NCI-H526 treated with DMSO at 0.1 percent for 48 hours (cell line): ENCODE measurements at regions not wholly inside any gene's neighbourhood (a gene's known extent, or its start where the extent isn't known, plus 50 kb on each side); places are given as distances from the start of the nearest gene placed in this dataset.
"Not testable (repeated sequence)": the region's sequence is repeated elsewhere in the genome, so short reads cannot be mapped to it uniquely, and the experiment has no call there.

ENCODE experiments used
- DNase-seq: peaks from one replicate; lab custom pipeline; 2025; lab: John Stamatoyannopoulos, UW

GRCh38 chr5:120150770-120151169 is 313.3 kb upstream of the PRR16 start:
- no peak for DNase-seq

- no peak for DNase-seq
Observed at GRCh38 chr5:120151181-120151580, 312.9 kb upstream of the PRR16 start.

- DNase-seq: no peak
Observed at GRCh38 chr5:120151825-120152224, 312.3 kb upstream of the PRR16 start.

GRCh38 chr5:120152472-120152871 is 311.6 kb upstream of the PRR16 start:
- no peak for DNase-seq

DNA sequence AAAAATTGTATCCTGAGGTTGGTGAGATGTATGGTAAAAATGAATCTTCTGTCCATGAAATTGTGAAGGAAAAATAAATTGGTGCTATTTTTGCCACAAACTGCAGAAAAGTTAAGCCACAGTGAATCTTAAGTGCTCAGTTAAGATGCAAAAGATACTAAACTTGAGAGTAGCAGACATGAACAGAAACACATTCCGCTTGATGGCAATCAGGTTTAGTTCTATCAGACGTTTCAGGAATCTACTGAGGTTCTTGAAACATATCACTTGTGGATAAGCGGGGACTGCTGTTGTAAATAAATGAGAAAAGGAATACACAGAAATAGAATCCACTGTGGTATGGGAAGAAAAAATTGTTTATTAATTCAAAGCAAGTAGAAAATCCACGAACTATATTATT is 311.2 kb upstream of the PRR16 start:
- no peak for DNase-seq

DNA sequence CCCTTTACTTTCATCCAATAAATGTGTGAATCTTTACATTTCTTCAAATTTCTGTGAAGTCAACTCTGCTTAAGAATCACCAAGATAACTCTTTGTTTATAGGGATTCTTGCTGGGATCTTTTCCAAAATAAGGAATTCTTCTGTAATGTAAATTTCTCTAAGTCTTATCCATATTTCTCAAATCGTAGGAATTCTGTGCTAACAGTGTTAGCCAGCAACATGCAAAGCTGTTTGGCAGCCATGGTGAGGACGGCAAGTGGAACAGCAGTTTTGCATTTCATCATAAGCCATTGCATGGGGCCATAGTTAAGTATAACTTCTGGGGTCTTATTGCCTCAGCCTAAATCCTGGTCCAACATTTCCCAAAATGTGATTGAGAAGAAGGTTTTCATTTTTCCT is 310.5 kb upstream of the PRR16 start:
- no peak for DNase-seq

GRCh38 chr5:120155873-120156272 is 308.2 kb upstream of the PRR16 start:
- no peak for DNase-seq

- no peak for DNase-seq
Observed at GRCh38 chr5:120158211-120158610, 305.9 kb upstream of the PRR16 start.

DNA sequence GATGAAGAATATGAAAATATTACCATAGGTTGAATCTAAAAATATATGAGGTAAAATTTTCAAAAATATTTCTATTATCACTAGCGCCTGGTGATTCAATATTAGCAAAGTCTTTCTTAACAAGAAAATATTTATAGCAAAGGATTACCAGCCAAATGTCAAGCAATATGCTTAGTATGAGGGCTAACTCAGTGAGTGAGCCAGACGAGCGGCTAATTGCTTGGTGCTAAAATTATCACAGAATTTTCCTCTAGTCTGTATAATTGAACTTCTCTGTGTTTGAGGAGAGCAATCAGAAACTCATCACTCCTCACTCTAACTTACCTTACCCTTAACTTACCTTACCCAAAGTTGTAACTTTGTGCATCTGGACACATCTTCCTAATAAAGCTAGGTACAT is 304.9 kb upstream of the PRR16 start:
- no peak for DNase-seq

- DNase-seq: no peak
Observed at GRCh38 chr5:120160124-120160895, 303.8 kb upstream of the PRR16 start.

DNA sequence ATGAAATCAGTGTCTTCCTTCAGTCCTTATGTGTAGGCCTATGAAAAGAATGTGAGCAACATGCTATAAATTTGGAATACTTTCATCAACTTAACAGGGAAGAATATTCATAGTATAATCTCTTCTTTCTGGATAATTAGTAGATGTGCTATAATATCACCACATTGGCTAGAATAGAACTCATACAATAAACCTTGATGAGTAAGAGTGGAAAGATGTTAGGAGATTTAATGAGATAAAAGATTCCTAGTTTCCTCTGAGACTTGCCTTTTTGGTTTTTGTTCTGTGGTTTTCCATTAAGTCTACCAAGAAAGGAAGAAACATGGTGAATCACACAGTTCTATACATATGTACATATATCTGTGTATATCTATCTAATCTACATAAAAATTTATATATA is 301.8 kb upstream of the PRR16 start:
- no peak for DNase-seq

DNA sequence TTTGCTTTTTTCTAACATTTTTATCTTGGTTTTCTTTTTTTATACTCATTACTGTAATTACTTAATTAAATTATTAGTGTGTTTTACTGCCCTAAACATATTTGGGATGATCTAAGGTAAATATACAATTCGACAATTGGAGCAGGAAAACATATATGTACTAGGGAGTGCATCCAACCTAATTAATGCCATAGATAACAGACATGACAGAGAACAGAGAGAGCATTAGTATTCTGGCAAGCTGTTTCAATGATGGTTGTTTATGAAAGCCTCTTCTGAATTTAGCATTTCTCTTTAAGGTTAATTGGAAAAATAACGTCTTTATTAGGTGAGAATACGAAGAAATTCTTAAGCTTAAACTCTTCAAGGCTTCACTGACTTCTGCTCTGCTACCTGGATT is 300.1 kb upstream of the PRR16 start:
- DNase-seq: no peak

DNA sequence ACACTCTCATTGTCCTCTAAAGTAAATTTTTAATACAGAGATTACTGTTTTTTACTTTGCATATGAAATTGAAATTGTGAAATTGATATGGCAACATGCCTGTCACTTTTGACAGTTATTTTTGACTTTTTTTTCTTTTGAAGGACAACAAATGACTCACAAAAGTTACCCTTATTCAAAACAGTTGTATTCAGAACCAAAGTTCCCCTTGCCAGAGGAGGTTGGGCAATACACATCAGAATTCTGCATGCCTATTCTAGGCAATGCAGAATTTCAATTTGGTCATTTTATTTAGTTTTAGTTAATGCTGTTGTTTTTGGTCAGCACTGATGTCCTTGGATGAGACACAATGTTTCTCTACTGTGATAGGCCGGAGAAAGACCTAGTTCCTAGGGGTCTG is 299.1 kb upstream of the PRR16 start:
- DNase-seq: no peak

- no peak for DNase-seq
Observed at GRCh38 chr5:120173125-120173524, 291.0 kb upstream of the PRR16 start.

DNA sequence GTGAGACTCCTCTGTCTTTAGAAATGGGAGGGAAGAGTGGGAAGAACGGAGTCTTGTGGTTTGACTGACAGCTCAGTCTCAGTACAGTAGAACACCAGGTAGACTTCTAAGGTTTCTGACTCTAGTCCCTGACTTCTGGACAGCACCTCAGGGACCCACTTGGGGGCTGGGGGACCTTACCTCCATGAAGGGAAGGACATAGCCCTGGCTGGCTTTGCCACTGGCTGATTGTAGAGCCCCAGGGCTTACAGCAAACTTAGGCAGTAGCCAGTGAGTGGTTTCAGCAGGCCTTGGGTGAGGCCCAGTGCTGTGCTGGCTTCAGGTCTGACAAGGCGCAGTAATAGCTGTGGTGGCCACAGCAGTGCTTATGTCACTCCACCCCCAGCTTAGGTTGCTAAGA is 290.0 kb upstream of the PRR16 start:
- DNase-seq: no peak

DNA sequence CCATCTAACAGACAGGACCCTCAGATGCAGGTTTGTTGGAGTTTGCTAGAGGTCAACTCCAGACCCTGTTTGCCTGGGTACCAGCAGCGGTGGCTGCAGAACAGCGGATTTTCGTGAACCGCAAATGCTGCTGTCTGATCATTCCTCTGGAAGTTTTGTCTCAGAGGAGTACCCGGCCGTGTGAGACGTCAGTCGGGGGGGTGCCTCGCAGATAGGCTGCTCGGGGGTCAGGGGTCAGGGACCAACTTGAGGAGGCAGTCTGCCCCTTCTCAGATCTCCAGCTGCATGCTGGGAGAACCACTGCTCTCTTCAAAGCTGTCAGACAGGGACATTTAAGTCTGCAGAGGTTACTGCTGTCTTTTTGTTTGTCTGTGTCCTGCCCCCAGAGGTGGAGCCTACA is 282.9 kb upstream of the PRR16 start:
- not testable (repeated sequence) for DNase-seq

DNA sequence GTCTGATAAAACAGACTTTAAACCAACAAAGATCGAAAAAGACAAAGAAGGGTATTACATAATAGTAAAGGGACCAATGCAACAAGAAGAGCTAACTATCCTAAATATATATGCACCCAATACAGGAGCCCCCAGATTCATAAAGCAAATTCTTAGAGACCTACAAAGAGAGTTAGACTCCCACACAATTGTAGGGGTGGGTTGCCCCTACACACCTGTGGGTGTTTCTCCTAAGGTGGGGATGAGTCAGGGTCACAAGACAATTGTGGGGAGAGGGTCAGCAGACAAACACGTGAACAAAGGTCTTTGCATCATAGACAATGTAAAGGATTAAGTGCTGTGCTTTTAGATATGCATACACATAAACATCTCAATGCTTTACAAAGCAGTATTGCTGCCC is 269.4 kb upstream of the PRR16 start:
- DNase-seq: not testable (repeated sequence)

DNA sequence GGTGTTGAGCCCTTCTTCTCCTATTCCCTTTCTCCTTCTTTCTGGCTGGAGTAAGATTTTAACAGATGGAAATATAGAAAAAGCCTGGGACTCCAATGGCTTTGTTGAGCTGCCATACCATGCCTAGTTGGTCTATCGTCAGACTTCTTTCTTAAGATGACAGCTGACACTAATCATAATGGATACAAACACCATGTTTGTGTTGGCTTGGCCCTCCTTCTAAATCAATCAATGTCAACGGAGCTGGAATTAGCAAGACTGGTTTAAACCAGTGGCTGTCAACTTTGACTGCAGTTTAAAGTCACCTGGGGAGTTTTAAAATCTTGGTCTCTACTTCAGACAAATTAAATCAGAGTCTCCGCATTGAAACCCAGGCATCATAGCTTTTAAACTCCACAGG is 264.5 kb upstream of the PRR16 start:
- no peak for DNase-seq

- no peak for DNase-seq
Observed at GRCh38 chr5:120207129-120207528, 257.0 kb upstream of the PRR16 start.

- DNase-seq: no peak
Observed at GRCh38 chr5:120217001-120217400, 247.1 kb upstream of the PRR16 start.

DNA sequence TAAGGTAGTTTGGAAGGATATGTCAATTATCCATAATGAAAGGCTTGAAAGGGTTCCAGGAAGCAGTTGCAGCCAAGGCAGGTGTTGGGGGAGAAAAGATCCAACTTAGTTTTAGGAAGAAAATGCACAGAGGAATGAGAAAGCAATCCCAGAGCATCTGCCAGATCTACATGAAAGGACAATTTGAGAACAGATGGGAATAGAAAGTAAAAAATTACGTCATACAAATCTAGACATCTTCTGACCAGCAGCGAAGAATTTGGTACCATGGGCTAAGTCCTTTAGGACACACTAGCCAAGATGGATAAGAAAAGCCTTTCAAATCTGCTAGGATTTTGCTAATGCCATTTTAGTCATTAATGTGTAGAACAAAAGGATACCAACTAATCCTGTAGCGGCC is 244.1 kb upstream of the PRR16 start:
- DNase-seq: no peak

GRCh38 chr5:120225524-120225923 is 238.6 kb upstream of the PRR16 start:
- DNase-seq: no peak

- DNase-seq: no peak
Observed at GRCh38 chr5:120228262-120229031, 235.7 kb upstream of the PRR16 start.

DNA sequence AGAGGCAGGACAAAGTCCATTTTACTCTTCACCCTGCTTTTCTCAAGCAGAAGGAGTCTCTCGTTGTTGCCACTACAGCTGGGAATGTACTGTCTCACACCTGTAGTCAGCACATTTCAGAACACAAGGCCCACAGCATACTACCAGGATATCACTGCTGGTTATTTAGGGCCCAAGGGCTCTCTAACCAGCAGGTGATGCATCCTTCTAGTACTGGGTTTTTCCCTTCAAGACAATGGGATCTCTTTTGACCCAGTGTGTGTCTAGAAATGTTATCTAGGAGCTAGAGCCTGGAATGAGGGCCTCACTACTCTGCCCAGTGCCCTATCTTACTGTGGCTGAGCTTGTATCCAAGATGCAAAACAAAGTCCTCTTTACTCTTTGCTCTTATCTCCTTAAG is 235.1 kb upstream of the PRR16 start:
- no peak for DNase-seq
